Thymus (tissue), 11 donors: ENCODE measurements at regions not wholly inside any gene's neighbourhood (a gene's known extent, or its start where the extent isn't known, plus 50 kb on each side); places are given as distances from the start of the nearest gene placed in this dataset.
A peak's percentile ranks its signal among the peaks of the same experiment; 100 is the strongest.

Experiments used
- DNase-seq, 9 donors: peaks; one replicate each; pipeline ENCODE4 v3.0.0-alpha.2; 2013; ENCODE audit warnings: low spot score in 9 of 9, low read depth in 6 of 9, missing footprints in 1 of 9
- H3K27ac ChIP-seq, 2 donors: one replicate each; pipeline ENCODE4 v1.5.1; 2013; ENCODE audit warnings: control low read depth in 1 of 2, low read depth in 1 of 2, low read length in 1 of 2, mild to moderate bottlenecking in 1 of 2, moderate library complexity in 1 of 2
- H3K27me3 ChIP-seq, 2 donors: one replicate each; pipeline ENCODE4 v1.5.1; 2013; ENCODE audit warnings: low read length in 1 of 2; ENCODE audit not compliant: control insufficient read depth in 2 of 2, insufficient read depth in 1 of 2
- H3K36me3 ChIP-seq, 2 donors: one replicate each; pipeline ENCODE4 v1.5.1; 2013; ENCODE audit warnings: low read length in 1 of 2, mild to moderate bottlenecking in 1 of 2, moderate library complexity in 1 of 2; ENCODE audit not compliant: control insufficient read depth in 2 of 2, insufficient read depth in 2 of 2
- H3K4me1 ChIP-seq, 2 donors: one replicate each; pipeline ENCODE4 v1.5.1; 2013; ENCODE audit warnings: low read length in 2 of 2; ENCODE audit not compliant: control insufficient read depth in 2 of 2, insufficient read depth in 2 of 2
- H3K4me3 ChIP-seq, 2 donors: one replicate each; pipeline ENCODE4 v1.5.1; 2013; ENCODE audit warnings: low read length in 2 of 2, control low read depth in 1 of 2, mild to moderate bottlenecking in 1 of 2
- H3K9me3 ChIP-seq, 2 donors: one replicate each; pipeline ENCODE4 v1.5.1; 2013; ENCODE audit warnings: low read length in 1 of 2, mild to moderate bottlenecking in 1 of 2; ENCODE audit not compliant: control insufficient read depth in 2 of 2, insufficient read depth in 1 of 2
- WGBS: extraction: QIAGEN DNeasy Blood & Tissue Kit; methylation state at CpG from one replicate; pipeline ENCODE4 v1.1.7; 2013; 5-methylcytosine and 5-hydroxymethylcytosine counted together
- donor health status: healthy.

- no peak overlapping the region for H3K27ac ChIP-seq
- 90% methylated on average over 2 of the region's 2 CpGs for WGBS
- no peak for DNase-seq
These were observed 66.5 kb upstream of the PJA2 start for GRCh38 chr5:109476292-109476691.

GRCh38 chr5:109469896-109470662 lies 60.3 kb upstream of the PJA2 start:
- no peak overlapping the region for H3K4me3 ChIP-seq
- no peak for DNase-seq
- H3K9me3 ChIP-seq: no peaks in the 10 kb centered on the region
- WGBS: 91% methylated on average over 1 of the region's 1 CpG
- no peaks in the 10 kb centered on the region for H3K4me1 ChIP-seq
- H3K27ac ChIP-seq: no peak overlapping the region
- no peaks in the 10 kb centered on the region for H3K27me3 ChIP-seq
- H3K36me3 ChIP-seq: no peaks in the 10 kb centered on the region

More at GRCh38 chr5:109476292-109476691, 66.5 kb upstream of the PJA2 start:
- Histone ChIP-seq H3K4me1 (no peaks in the 10 kb centered on the region), H3K4me3 (no peak overlapping the region), H3K27me3 (no peaks in the 10 kb centered on the region), H3K9me3 (no peaks in the 10 kb centered on the region), H3K36me3 (no peaks in the 10 kb centered on the region)

GRCh38 chr5:109468737-109469420 lies 59.1 kb upstream of the PJA2 start:
- H3K27me3 ChIP-seq: no peaks in the 10 kb centered on the region
- no peaks in the 10 kb centered on the region for H3K4me1 ChIP-seq
- peak in 8 of 9 donors; percentile 21 to 74 (median 44) for DNase-seq
- no peak overlapping the region for H3K4me3 ChIP-seq
- no peaks in the 10 kb centered on the region for H3K9me3 ChIP-seq
- H3K27ac ChIP-seq: no peak overlapping the region
- H3K36me3 ChIP-seq: no peaks in the 10 kb centered on the region
- WGBS: 40% methylated on average over 4 of the region's 4 CpGs

GRCh38 chr5:109468288-109468676 lies 58.5 kb upstream of the PJA2 start:
- Histone ChIP-seq H3K4me3 (no peak overlapping the region), H3K36me3 (no peaks in the 10 kb centered on the region), H3K4me1 (no peaks in the 10 kb centered on the region), H3K27me3 (no peaks in the 10 kb centered on the region), H3K27ac (no peak overlapping the region), H3K9me3 (no peaks in the 10 kb centered on the region)
- WGBS: 97% methylated on average over 1 of the region's 1 CpG
- DNase-seq: no peak

GRCh38 chr5:109467058-109467457 lies 57.3 kb upstream of the PJA2 start:
- no peak for DNase-seq
- Histone ChIP-seq H3K27ac (no peak overlapping the region), H3K36me3 (no peaks in the 10 kb centered on the region), H3K4me1 (no peaks in the 10 kb centered on the region), H3K9me3 (no peaks in the 10 kb centered on the region), H3K4me3 (no peak overlapping the region), H3K27me3 (no peaks in the 10 kb centered on the region)
- WGBS: 95% methylated on average over 4 of the region's 4 CpGs
